ENCODE measurements at regions not wholly inside any gene's neighbourhood (a gene's known extent, or its start where the extent isn't known, plus 50 kb on each side); places are given as distances from the start of the nearest gene placed in this dataset.
A peak's percentile ranks its signal among the peaks of the same experiment; 100 is the strongest.
"Not testable (repeated sequence)": the region's sequence is repeated elsewhere in the genome, so short reads cannot be mapped to it uniquely, and the experiment has no call there.

DNA sequence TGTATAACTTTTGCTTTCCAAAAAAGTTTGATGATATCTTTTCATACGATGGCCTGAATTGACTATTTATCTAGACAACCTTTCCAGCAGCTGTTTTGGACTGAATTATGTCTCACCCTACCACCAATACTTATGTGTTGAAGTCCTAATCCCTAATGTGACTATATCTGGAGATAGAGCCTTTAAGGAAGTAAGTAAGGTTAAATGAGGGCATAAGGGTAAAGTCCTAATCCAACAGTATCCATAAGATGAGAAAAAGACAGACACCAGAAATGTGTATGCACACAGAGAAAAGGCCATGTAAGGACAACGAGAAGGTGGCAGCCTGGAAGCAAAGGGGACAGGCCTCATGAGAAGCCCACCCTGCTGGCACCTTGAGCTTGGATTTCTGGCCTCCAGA, 86.6 kb upstream of the PPARGC1A start:
- no peak for DNase-seq

DNA sequence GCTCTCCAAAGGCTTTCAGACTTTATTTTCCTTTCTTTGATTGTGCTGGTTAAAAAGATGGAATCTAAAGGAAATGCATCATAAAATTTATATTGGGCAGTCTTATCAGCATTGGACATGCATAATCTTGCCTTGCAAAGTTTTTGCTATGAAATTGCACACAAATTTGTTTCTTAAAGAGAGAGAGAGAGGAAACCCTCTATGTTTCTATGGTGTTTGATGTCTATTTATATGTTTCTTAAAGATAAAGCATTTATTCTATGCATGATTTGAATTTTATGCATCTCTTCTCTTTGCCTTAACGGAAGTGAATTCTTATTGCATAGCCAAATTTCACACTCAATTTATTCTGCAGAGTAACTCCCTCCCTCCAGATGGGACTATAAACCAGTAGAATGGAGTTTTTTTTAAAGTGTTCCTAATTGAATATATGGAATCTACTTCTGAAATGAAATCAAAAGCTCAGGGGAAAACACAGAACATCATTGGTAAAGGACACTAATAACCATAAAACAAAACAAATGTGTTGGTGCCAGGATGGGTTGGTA, 83.5 kb upstream of the PPARGC1A start:
- DNase-seq, result no peak

DNA sequence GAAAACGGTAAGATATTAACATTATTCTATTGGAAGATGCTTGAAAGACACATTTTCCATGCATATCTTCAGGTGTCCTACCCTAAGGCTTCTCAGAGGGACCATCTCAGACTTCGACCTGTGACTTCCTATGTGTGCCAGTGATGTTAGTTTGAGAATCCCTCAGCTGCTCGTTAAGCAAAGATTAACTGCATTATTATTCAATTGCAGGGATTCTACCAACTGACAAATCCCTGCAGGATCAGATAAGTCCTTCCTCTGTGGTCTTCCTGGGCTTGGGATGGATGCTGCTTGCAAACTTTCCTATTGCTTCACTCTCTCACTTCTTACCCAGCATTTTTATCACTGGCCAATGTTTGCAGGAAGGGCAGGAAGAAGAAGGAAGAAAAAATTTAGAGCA, 83.0 kb upstream of the PPARGC1A start:
- no peak for DNase-seq

DNA sequence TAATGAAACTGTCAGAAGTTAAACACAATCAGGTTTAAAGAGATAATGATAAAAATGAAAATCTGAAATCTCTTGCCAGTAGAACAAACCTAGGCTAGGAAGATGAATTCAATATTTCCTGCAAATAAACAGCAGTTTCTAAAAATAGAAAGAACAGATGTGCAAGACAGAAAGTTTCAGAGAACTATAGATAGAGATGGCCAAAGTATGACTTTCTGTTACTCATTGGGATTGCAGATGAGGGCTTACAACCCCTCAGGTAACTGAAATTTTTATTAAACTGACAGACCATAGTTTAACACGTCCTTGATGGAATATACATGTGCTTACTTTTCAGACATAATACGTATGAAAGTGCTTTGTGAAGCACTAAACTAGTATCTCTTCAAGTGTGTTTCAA, 82.3 kb upstream of the PPARGC1A start:
- DNase-seq, result no peak

DNA sequence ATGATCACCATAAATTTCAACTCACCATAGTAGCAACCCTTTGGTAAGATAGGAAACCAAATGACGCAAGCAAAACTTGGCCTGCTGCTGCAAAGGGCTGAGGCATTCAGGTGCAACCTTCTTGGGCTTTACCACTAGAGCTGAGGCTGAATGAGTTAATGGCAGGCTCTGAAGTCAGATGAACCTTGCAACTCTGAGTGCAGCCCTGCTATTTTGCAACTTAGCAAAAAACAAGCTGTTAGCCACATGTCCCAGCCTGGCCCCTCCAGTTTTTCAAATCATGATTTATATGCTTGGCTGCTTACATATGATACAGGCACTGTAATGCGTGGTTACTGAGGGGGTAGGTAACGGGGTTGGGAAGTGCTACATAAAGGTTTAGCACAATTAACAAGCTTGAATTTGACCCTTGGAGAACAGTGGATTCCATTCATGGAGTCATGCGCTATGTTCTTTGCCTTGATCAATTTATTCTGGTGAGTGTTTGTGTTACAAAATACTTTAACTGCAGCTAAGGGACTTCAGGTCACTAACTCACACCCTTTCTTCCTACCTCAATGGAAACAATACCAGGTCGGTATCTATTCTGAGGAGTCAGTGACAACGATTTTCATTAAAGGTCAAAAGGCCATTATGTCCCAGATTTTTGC, 80.5 kb upstream of the PPARGC1A start:
- no peak for DNase-seq

DNA sequence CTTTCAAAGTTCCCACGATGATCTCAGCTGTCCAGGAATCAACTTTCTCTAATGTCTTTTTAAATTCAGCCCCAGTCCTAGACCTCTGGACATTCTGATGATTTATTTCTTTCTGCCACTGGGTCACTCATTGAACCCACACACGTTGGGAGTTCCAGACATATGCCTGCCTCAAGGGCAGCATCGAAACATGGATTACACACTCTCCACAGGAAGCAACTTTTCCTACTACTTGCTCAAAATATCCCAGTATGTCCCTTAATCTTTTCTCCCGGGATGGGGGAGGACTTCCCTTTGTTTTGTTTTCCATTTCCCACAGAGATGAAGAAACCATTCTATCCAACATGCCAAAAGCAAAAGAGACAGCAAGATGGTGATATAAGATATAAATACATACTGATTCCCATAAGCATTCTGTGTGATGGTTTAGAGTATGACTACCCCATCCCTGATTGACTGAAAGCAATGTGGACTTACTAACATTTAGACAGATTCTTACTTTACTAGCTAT, 79.8 kb upstream of the PPARGC1A start:
- DNase-seq, result no peak

DNA sequence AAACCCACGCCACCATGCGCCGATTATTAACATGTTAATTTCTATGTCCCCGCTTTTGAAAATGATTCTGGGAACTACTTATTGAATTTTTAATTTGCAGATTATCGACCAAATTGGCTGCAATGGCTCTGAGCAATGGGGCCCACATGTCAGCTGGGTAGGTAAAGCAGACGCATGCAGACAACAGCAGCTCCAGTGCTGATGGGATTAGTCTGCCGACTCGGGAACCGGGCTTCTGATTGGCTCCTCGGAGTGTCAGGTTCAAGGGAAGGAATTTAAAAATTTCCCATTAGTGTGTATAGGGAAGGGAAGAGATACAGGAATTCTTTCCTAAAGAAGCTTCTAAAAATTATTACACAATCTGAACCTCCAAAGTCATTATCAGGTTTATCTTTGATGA, 77.4 kb upstream of the PPARGC1A start:
- no peak for DNase-seq

DNA sequence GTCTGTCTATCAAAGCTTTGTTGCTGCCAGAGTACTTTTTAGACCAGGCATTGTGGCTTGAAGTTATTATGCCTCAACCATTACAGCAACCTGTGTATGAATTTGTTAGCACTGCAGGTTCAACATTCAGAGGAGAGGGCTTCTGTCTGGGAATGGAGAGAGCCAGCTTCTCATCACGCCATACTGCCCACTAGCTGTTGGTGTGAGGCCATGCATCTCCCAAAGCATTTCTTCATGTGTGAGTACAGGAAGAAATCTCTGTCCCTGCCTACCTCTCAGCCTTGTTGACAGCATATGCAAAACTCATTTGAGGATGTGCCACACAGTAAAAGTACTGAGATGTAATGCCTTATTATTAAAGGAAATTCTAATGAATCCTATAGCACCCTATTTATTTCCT, 76.9 kb upstream of the PPARGC1A start:
- DNase-seq, result no peak

DNA sequence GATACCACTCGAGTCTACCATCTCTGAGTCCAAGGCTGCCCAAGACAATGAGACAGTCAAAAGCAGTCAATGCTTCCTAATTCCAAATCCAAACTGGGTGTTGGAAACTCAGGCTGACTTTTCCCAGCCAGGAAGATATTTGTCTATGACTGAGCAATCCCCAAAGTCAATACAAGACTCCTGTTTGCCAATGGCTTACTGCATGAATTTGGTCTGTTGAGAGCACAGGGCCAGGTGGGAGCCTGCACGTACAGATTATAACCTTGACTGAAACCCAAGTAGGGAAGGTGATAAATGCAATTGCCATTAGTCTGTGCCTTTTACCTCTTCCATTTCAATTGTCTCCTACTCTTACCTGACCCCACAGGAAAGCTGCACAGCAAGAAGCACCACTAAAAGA, 72.6 kb upstream of the PPARGC1A start:
- no peak for DNase-seq

DNA sequence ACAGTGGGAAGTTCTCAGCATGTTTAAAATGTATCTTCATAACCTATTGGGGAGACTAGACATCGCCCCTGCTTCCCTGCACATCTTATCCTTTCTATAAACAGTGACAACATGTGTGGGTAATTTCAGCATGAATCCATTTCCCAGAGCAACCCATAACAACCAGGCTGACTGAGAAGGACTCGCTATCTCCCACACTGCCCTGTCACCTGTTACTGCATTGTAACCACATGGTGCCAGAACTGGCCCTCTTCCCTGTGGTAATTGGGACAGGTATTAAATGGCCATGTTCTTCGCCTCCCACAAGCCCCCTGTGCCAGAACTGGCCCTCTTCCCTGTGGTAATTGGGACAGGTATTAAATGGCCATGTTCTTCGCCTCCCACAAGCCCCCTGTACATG, 71.5 kb upstream of the PPARGC1A start:
- not testable (repeated sequence) for DNase-seq

DNA sequence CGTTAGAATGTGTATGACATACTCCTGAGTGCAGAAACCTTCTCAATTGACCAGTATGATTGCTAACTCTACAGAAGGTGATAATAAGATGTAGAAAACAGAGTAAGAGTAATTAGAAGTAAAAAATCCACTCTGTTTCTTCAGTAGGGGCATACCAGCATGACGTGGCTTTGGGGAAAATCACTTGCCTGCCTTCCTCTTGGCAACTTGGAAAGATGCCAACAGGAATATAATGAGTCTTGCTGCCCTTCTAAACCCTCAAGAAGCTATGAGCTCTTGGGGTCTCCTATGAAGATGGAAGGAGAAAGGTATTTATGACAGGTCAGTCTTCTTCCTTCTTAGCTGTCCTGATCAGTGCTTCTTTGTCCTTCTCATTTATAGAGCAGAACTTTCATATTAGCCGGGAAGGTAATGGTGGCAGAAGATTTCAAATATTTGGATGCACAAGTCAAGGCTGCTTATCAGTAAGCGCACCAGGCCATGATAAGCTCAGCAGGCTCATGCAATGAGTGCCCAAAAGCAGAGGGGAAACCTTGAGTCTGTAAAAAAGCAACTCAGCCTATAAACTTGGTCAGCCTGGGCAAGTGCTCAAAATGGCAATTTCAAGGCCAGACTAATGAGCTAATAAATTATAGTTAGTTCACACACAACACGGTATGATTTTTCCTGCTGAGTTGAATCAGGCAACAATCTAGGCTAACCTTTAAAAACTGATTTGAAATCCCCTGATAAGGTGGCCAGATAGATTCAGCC, 69.7 kb upstream of the PPARGC1A start:
- DNase-seq, result no peak

DNA sequence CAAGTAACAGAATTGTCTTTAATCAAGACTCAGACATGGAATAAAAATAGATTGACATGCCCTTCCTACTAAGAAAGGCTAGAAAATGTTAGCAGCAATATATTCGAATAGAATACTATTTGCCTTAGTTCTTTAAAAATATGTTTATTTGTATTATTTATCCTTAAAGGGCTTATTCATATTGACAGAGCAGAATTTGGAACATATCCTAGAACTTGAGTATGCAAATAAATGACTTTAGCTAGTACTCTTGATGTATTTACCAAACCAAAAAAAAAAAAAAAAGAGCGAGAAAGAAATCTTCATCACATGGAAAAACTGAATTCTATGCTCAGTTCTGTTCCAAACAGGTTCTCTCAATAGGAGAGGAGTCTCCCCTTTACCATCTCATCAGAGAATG, 68.9 kb upstream of the PPARGC1A start:
- no peak for DNase-seq

DNA sequence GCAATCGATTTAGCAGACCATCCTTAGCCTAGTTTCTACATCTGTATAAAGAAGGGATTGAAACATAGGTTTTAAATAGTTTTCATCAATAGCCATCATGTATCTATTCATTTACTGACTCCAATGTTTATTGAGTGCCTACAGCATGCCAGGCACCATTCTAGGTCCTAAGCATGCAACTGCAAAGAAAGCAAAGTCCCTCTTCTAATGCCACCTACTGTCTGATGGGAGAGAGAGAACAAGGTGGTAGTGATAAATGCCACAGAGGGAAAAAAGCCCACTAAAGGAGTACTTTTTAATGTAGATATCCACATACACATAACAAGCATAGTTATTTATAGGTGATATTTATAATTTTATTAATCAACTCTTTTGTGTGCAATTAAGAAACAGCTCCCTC, 67.6 kb upstream of the PPARGC1A start:
- no peak for DNase-seq

DNA sequence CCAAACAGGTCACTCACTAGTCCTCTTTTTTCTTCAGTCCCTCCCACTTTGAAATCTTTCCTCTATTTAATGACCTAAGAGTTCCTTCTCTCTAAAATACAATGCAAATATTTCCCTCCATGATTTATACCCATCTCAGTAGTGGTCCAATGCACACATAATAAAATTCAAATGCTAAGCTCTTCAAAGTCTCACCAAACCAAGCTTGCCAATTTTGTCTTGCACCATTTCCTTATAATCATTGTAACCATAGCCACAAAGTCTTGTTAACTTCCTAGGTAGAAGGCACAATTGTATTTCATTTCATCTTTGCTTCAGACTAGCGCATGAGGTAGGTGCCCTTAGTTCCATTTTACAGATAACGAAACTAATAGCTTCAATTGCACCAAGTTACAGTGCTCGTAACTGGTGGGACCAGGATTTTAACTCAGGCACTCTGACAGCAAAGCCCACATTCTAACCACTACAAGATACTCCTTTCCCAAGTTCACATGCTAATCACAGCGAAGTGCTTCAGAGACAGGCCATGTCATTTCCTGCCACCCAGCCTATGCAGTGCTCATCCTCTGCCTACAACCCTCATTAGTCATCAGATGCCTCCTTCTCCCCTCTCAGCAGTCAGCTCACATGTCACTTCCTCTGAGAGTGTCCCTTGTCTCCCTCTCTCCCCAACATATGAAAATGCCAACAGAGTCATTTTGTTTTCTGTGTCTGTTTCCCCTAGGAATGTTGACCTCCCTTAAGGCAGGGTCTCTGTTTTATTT, 66.9 kb upstream of the PPARGC1A start:
- no peak for DNase-seq

DNA sequence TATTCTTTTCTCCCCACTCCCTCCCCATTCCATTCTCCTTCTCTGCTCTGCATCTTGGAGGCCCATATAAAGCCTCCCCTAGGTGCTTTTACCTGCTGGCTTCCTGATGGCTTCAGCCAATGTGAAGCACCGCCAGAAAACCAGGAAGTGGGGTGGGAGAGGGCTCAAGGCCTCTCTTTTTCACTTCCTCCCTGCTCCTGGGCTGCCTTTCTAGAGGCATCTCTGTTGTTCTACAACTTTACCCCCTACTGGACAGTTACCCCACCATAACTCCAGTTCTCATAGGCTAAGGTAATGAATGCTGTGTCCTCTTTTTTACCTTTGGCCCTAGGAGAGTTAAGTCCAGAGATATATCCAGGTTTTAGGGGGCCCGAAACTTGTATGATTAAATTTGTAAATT, 62.4 kb upstream of the PPARGC1A start:
- DNase-seq, result no peak

DNA sequence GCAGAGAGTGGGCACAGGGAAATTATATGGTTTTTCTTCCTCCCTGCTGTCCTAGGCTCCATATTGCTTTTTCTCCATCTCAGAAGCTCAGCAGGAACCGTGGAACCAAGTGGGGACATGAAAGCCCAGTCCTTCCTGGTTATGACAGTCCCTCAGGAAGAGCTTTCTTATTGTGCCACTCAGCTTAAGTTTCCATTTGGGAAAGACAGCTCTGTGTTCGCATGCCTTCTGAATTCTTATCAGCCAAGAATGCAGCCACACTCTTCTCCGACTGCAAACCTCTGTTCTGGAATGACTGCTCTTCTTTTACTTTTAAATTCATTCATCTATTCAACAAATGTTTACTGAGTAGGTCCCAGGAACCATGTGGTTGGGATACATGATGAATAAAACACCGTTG, 58.0 kb upstream of the PPARGC1A start:
- DNase-seq, result no peak

DNA sequence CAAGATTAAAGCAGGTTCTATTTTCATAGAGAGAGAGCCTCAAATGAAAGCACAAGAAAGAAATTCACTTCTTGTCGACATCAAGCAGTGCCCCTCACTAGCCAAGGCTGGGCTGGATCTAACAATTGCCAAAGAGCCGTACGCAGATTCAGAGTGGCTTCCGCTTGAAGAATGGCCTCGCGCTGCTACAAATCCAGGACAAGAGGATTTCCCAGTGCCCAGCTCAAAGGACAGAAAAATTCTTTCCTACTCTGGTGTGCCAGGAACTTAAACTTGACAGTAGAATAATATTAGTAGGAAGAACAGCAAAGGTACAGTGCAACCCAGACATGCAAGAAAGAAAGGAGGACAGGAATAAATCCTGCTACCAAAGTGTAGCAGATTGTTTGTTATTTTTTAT, 56.5 kb upstream of the PPARGC1A start:
- no peak for DNase-seq

DNA sequence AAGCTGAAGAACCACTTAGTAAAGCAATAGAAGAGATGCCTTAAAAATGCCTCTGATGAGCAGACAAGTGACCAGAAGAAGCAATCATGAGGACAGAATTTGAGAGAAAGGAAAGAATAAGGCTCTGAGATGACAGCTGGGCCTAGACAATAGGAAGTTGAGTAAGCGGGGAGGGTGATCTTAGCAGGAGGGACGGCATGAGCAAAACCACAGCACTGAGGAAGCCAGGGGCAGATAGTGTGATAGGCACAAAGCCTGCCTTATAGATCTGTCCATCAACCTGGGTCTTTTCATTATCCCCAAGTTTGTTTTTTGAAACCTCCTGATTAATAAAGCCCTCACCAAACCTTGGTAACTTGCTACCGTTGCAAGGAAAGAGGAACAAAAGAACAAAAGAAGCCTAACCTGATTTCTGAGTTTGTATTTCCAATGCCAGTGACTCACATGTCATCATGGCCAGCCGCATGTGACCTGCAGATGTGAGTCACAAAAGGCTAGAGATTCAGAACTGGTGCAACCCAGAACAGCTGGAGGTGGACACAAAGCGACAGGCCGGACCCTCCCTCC, 55.7 kb upstream of the PPARGC1A start:
- DNase-seq, result peak; percentile 77

DNA sequence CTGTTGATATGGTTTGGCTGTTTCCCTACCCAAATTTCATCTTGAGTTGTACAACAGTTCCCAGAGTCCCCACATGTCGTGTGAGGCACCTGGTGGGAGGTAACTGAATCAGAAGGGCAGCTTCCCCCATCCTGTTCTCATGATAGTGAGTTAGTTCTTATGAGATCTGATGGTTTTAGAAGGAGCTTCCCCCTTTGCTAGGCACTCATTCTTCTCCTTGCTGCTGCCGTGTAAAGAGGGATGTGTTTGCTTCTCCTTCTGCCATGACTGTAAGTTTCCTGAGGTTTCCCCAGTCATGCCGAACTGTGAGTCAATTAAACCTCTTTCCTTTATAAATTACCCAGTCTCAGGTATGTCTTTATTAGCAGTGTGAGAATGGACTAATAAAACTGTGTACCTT, 54.7 kb upstream of the PPARGC1A start:
- not testable (repeated sequence) for DNase-seq

DNA sequence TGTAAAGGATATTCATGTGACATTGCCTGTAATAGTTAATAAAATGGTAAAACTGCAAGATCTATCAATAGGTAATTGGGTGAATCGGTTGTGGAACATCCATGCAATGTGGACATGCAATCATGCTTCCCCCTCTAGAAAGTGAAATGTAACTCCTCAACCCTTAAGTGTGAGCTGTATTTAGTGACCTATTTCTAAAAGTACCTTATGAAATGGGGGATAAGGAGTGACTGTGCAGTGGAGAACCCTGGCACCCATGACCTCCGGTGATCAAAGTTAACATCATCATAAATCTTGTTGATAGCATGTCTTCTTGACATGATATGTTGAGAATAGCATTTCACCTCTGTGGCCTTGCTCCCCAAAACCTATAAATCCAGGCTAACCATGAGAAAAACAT, 53.6 kb upstream of the PPARGC1A start:
- DNase-seq, result no peak

DNA sequence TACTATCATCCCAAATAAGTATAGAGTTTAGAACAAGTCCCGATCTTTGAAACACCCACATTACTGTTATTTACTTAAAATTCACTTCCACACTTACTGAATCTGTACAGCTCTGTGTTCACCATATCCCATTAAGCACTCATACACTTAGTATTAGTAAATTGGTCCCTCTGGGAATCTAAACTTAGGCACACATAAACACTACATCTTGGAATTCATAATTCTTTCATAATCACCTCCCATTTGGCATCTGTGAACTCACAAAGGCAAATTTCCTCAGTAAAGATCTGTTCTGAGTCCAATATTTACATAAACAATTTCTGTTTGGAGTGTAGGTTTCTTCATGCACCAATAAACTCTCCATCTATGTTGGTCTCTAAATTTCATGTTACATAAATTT, 52.6 kb upstream of the PPARGC1A start:
- no peak for DNase-seq
